CD14-positive monocyte (primary cell): ENCODE measurements at regions not wholly inside any gene's neighbourhood (a gene's known extent, or its start where the extent isn't known, plus 50 kb on each side); places are given as distances from the start of the nearest gene placed in this dataset.

Experiments used
- DNase-seq, 3 donors: peaks; one replicate each; pipeline ENCODE4 v3.0.0-alpha.2; 2011 to 2022
- H2AFZ ChIP-seq: 2 replicates; pipeline ENCODE4 v1.6.0; 2012; ENCODE audit warnings: mild to moderate bottlenecking, low read depth, low read length, inconsistent platforms; ENCODE audit not compliant: insufficient read depth, poor library complexity, severe bottlenecking
- H3K27ac ChIP-seq, 2 donors: 1 replicate in 1 of 2; 2 replicates in 1 of 2; pipeline ENCODE4 v1.5.1; 2012 to 2013; ENCODE audit warnings: low read length in 2 of 2, control low read depth in 1 of 2, inconsistent platforms in 1 of 2, low read depth in 1 of 2, mild to moderate bottlenecking in 1 of 2
- H3K27me3 ChIP-seq, 2 donors: one replicate each; pipeline versions ENCODE4 v1.6.0 to v1.6.1; 2011 to 2013; ENCODE audit warnings: low read length in 2 of 2; ENCODE audit not compliant: control insufficient read depth in 2 of 2, insufficient read depth in 2 of 2
- H3K36me3 ChIP-seq, 2 donors: replicated peaks in 1 of 2; 1 replicate in 1 of 2; 2 replicates in 1 of 2; pipeline versions ENCODE4 v1.5.1 to v1.6.1; 2012 to 2013; ENCODE audit warnings: low read length in 2 of 2, control low read depth in 1 of 2, inconsistent platforms in 1 of 2, mild to moderate bottlenecking in 1 of 2; ENCODE audit not compliant: insufficient read depth in 2 of 2, control insufficient read depth in 1 of 2
- H3K4me1 ChIP-seq, 2 donors: 1 replicate in 1 of 2; 2 replicates in 1 of 2; pipeline versions ENCODE4 v1.5.1 to v1.6.1; 2012 to 2013; ENCODE audit warnings: low read length in 2 of 2, control low read depth in 1 of 2, inconsistent platforms in 1 of 2, mild to moderate bottlenecking in 1 of 2, moderate library complexity in 1 of 2; ENCODE audit not compliant: insufficient read depth in 2 of 2, control insufficient read depth in 1 of 2
- H3K4me2 ChIP-seq: replicated peaks from 2 replicates; pipeline ENCODE3; 2012; ENCODE audit warnings: low read length, moderate library complexity, mild to moderate bottlenecking; ENCODE audit not compliant: poor library complexity, severe bottlenecking; ENCODE audit errors: extremely low read depth
- H3K4me3 ChIP-seq, 3 experiments: fragments of 200-600 bp in 1 of 3; sonication (generic) in 1 of 3; replicated peaks in 1 of 3; 1 replicate in 2 of 3; 2 replicates in 1 of 3; pipeline ENCODE4 v1.5.1; 2011 to 2013; ENCODE audit warnings: low read length in 3 of 3, mild to moderate bottlenecking in 3 of 3, control low read depth in 2 of 3, low read depth in 2 of 3, inconsistent platforms in 1 of 3, moderate library complexity in 1 of 3
- H3K79me2 ChIP-seq: 2 replicates; pipeline ENCODE4 v1.6.0; 2012; ENCODE audit warnings: mild to moderate bottlenecking, control low read depth, inconsistent platforms, low read length, moderate library complexity; ENCODE audit not compliant: insufficient read depth
- H3K9ac ChIP-seq: 2 replicates; pipeline ENCODE4 v1.6.0; 2017; ENCODE audit warnings: low read length, mild to moderate bottlenecking; ENCODE audit not compliant: insufficient read depth, poor library complexity, severe bottlenecking
- H3K9me3 ChIP-seq, 2 donors: replicated peaks in 1 of 2; 1 replicate in 1 of 2; 2 replicates in 1 of 2; pipeline versions ENCODE4 v1.5.1 to v1.6.1; 2012 to 2013; ENCODE audit warnings: low read length in 2 of 2, control low read depth in 1 of 2; ENCODE audit not compliant: control insufficient read depth in 1 of 2, insufficient read depth in 1 of 2
- H4K20me1 ChIP-seq: 2 replicates; pipeline ENCODE4 v1.6.0; 2012; ENCODE audit warnings: mild to moderate bottlenecking, low read length, control low read depth, moderate library complexity; ENCODE audit not compliant: insufficient read depth
- H3K27ac Mint-ChIP-seq, 7 donors: one replicate each; pipeline ENCODE4 v1.8.0; 2020; ENCODE audit warnings: mild to moderate bottlenecking in 7 of 7, mixed read lengths in 7 of 7, moderate library complexity in 6 of 7, inconsistent platforms in 2 of 7
- H3K27me3 Mint-ChIP-seq, 3 donors: one replicate each; pipeline ENCODE4 v1.8.0; 2021 to 2022; ENCODE audit warnings: low read depth in 3 of 3, mild to moderate bottlenecking in 3 of 3, mixed read lengths in 3 of 3, moderate library complexity in 3 of 3, inconsistent platforms in 1 of 3
- H3K36me3 Mint-ChIP-seq, 2 donors: one replicate each; pipeline ENCODE4 v1.8.0; 2020; ENCODE audit warnings: mixed read lengths in 2 of 2, inconsistent platforms in 1 of 2, mild to moderate bottlenecking in 1 of 2
- H3K4me1 Mint-ChIP-seq: one replicate; pipeline ENCODE4 v1.8.0; 2020; ENCODE audit warnings: mild to moderate bottlenecking, mixed read lengths
- H3K4me3 Mint-ChIP-seq, 2 donors: one replicate each; pipeline ENCODE4 v1.8.0; 2020; ENCODE audit warnings: mild to moderate bottlenecking in 2 of 2, mixed read lengths in 2 of 2, moderate library complexity in 1 of 2
- H3K9me3 Mint-ChIP-seq, 7 donors: one replicate each; pipeline ENCODE4 v1.8.0; 2020 to 2022; ENCODE audit warnings: mixed read lengths in 7 of 7, mild to moderate bottlenecking in 6 of 7, moderate library complexity in 6 of 7, inconsistent platforms in 2 of 7
- CTCF ChIP-seq: fragments of 200-600 bp; IDR thresholded peaks from one replicate; pipeline ENCODE4 v1.8.0; 2022; ENCODE audit warnings: antibody characterized with exemption, mild to moderate bottlenecking
- WGBS: methylation state at CpG from one replicate; pipeline ENCODE4 v1.1.5; 2013; ENCODE audit warnings: missing lambda C conversion rate; ENCODE audit not compliant: insufficient coverage; 5-methylcytosine and 5-hydroxymethylcytosine counted together
- intact Hi-C, 2 donors: fragments of 100-400 bp; cut with micrococcal nuclease; formaldehyde crosslinking; loops; one replicate each; pipeline versions ENCODE4 v1.15.0 to v1.15.1; 2023

- H3K36me3 ChIP-seq = no peaks in the 10 kb centered on the region
- H3K79me2 ChIP-seq = no peaks in the 10 kb centered on the region
- no CpG with 5 or more reads among the region's 3 CpGs for WGBS
- Mint-ChIP-seq H3K27ac (no peak overlapping the region), H3K36me3 (no peaks in the 10 kb centered on the region), H3K27me3 (peaks cover 0 to 1% (median 0%) of the 10 kb centered on the region in 3 donors), H3K9me3 (peaks cover 0 to 12% (median 2%) of the 10 kb centered on the region in 7 donors), H3K4me3 (no peak overlapping the region), H3K4me1 (no peaks in the 10 kb centered on the region)
- no peak overlapping the region for H3K4me3 ChIP-seq
- DNase-seq = no peak
- H4K20me1 ChIP-seq = no peaks in the 10 kb centered on the region
- TF ChIP-seq CTCF = no peak
- H3K27me3 ChIP-seq = no peaks in the 10 kb centered on the region
- H3K9me3 ChIP-seq = peaks cover 1 to 7% of the 10 kb centered on the region in 2 donors
- no peaks in the 10 kb centered on the region for H3K4me1 ChIP-seq
- H3K9ac ChIP-seq = no peak overlapping the region
- no peak overlapping the region for H3K27ac ChIP-seq
- intact Hi-C loops = no loop called here
- H2AFZ ChIP-seq = no peak overlapping the region
- H3K4me2 ChIP-seq = no peak overlapping the region
Measured at GRCh38 chr5:8788246-8788645, 757.6 kb downstream of the SEMA5A start.

- Histone ChIP-seq H3K4me2 (no peak overlapping the region), H3K27me3 (no peaks in the 10 kb centered on the region), H3K36me3 (no peaks in the 10 kb centered on the region), H2AFZ (no peak overlapping the region), H4K20me1 (no peaks in the 10 kb centered on the region), H3K79me2 (no peaks in the 10 kb centered on the region), H3K4me3 (no peak overlapping the region), H3K9ac (no peak overlapping the region), H3K27ac (no peak overlapping the region), H3K9me3 (peaks cover 6 to 16% of the 10 kb centered on the region in 2 donors), H3K4me1 (no peaks in the 10 kb centered on the region)
- H3K9me3 Mint-ChIP-seq = peaks cover 5 to 16% (median 8%) of the 10 kb centered on the region in 7 donors
- H3K4me3 Mint-ChIP-seq = no peak overlapping the region
- H3K27me3 Mint-ChIP-seq = no peaks in the 10 kb centered on the region
- intact Hi-C loops = no loop called here
- no peak overlapping the region for H3K27ac Mint-ChIP-seq
- no peak for DNase-seq
- no peaks in the 10 kb centered on the region for H3K4me1 Mint-ChIP-seq
- H3K36me3 Mint-ChIP-seq = no peaks in the 10 kb centered on the region
- TF ChIP-seq CTCF = no peak
Measured at GRCh38 chr5:8805653-8806052, 740.2 kb downstream of the SEMA5A start.
